Osteocyte (in vitro differentiated cells): ENCODE measurements at regions not wholly inside any gene's neighbourhood (a gene's known extent, or its start where the extent isn't known, plus 50 kb on each side); places are given as distances from the start of the nearest gene placed in this dataset.

Source experiments
- DNase-seq: peaks from one replicate; pipeline ENCODE4 v3.0.0; 2021; ENCODE audit warnings: mixed read lengths; ENCODE audit not compliant: unreplicated experiment; ENCODE audit errors: extremely low spot score
- H3K27ac Mint-ChIP-seq: one replicate; pipeline ENCODE4 v1.8.0; 2021; ENCODE audit warnings: mild to moderate bottlenecking, mixed read lengths; ENCODE audit not compliant: unreplicated experiment
- H3K27me3 Mint-ChIP-seq: one replicate; pipeline ENCODE4 v1.8.0; 2021; ENCODE audit warnings: mixed read lengths; ENCODE audit not compliant: unreplicated experiment
- H3K36me3 Mint-ChIP-seq: one replicate; pipeline ENCODE4 v1.8.0; 2021; ENCODE audit warnings: mixed read lengths; ENCODE audit not compliant: unreplicated experiment
- H3K4me1 Mint-ChIP-seq: one replicate; pipeline ENCODE4 v1.8.0; 2021; ENCODE audit warnings: mixed read lengths; ENCODE audit not compliant: unreplicated experiment
- H3K4me3 Mint-ChIP-seq: one replicate; pipeline ENCODE4 v1.8.0; 2021; ENCODE audit warnings: mild to moderate bottlenecking, moderate library complexity, mixed read lengths; ENCODE audit not compliant: unreplicated experiment
- H3K9me3 Mint-ChIP-seq: one replicate; pipeline ENCODE4 v1.8.0; 2021; ENCODE audit warnings: mixed read lengths; ENCODE audit not compliant: unreplicated experiment
- CTCF ChIP-seq: fragments of 200-600 bp; sonication (generic); IDR thresholded peaks from 2 replicates; pipeline ENCODE4 v1.5.0; 2021; ENCODE audit warnings: antibody characterized with exemption, mild to moderate bottlenecking, moderate library complexity

- Mint-ChIP-seq H3K9me3 (no peaks in the 10 kb centered on the region), H3K36me3 (no peaks in the 10 kb centered on the region), H3K4me1 (peaks cover 21% of the 10 kb centered on the region), H3K27ac (no peak overlapping the region), H3K27me3 (no peaks in the 10 kb centered on the region), H3K4me3 (no peak overlapping the region)
- DNase-seq: no peak
- TF ChIP-seq CTCF: no peak
Measured at GRCh38 chr3:147924755-147925154, 515.6 kb downstream of the ZIC1 start.

GRCh38 chr3:147925272-147925671 is 516.1 kb downstream of the ZIC1 start:
- no peaks in the 10 kb centered on the region for H3K27me3 Mint-ChIP-seq
- H3K36me3 Mint-ChIP-seq: no peaks in the 10 kb centered on the region
- no peak for DNase-seq
- H3K9me3 Mint-ChIP-seq: no peaks in the 10 kb centered on the region
- H3K27ac Mint-ChIP-seq: no peak overlapping the region
- no peak for TF ChIP-seq CTCF
- H3K4me3 Mint-ChIP-seq: no peak overlapping the region
- peaks cover 26% of the 10 kb centered on the region for H3K4me1 Mint-ChIP-seq

- H3K36me3 Mint-ChIP-seq: no peaks in the 10 kb centered on the region
- H3K27me3 Mint-ChIP-seq: no peaks in the 10 kb centered on the region
- TF ChIP-seq CTCF: no peak
- H3K4me3 Mint-ChIP-seq: peak overlapping the region; percentile 24
- peaks cover 32% of the 10 kb centered on the region for H3K4me1 Mint-ChIP-seq
- DNase-seq: no peak
- no peaks in the 10 kb centered on the region for H3K9me3 Mint-ChIP-seq
- H3K27ac Mint-ChIP-seq: peak overlapping the region; percentile 66
Measured at GRCh38 chr3:147930232-147930807, 521.2 kb downstream of the ZIC1 start.

- no peaks in the 10 kb centered on the region for H3K36me3 Mint-ChIP-seq
- no peaks in the 10 kb centered on the region for H3K9me3 Mint-ChIP-seq
- no peak for DNase-seq
- peaks cover 42% of the 10 kb centered on the region for H3K4me1 Mint-ChIP-seq
- no peak overlapping the region for H3K4me3 Mint-ChIP-seq
- H3K27ac Mint-ChIP-seq: no peak overlapping the region
- TF ChIP-seq CTCF: no peak
- no peaks in the 10 kb centered on the region for H3K27me3 Mint-ChIP-seq
Measured at GRCh38 chr3:147934451-147935180, 525.5 kb downstream of the ZIC1 start.

GRCh38 chr3:147937341-147937740 is 528.2 kb downstream of the ZIC1 start:
- peaks cover 30% of the 10 kb centered on the region for H3K4me1 Mint-ChIP-seq
- H3K36me3 Mint-ChIP-seq: no peaks in the 10 kb centered on the region
- H3K4me3 Mint-ChIP-seq: no peak overlapping the region
- H3K27ac Mint-ChIP-seq: no peak overlapping the region
- DNase-seq: no peak
- TF ChIP-seq CTCF: no peak
- H3K9me3 Mint-ChIP-seq: no peaks in the 10 kb centered on the region
- no peaks in the 10 kb centered on the region for H3K27me3 Mint-ChIP-seq
